OCI-LY1 (cell line): ENCODE measurements at regions not wholly inside any gene's neighbourhood (a gene's known extent, or its start where the extent isn't known, plus 50 kb on each side); places are given as distances from the start of the nearest gene placed in this dataset.

Experiments used
- H2AFZ ChIP-seq: fragments of 200-600 bp; sonication (generic), shearing (Covaris generic); 2 replicates; pipeline ENCODE4 v1.6.0; 2014; ENCODE audit warnings: antibody characterized with exemption, mild to moderate bottlenecking, low read length
- H3F3A ChIP-seq: fragments of 200-600 bp; sonication (generic), shearing (Covaris generic); 2 replicates; pipeline ENCODE4 v1.6.0; 2014; ENCODE audit warnings: mild to moderate bottlenecking, antibody characterized with exemption, low read length, moderate library complexity; ENCODE audit not compliant: insufficient read depth
- H3K27ac ChIP-seq: fragments of 200-600 bp; sonication (generic); 2 replicates; pipeline ENCODE4 v1.5.1; 2014; ENCODE audit warnings: low read length, mixed run types, mild to moderate bottlenecking, low read depth; ENCODE audit not compliant: poor library complexity, severe bottlenecking
- H3K27me3 ChIP-seq: fragments of 200-600 bp; sonication (generic); 2 replicates; pipeline ENCODE4 v1.6.0; 2014; ENCODE audit warnings: antibody characterized with exemption, mild to moderate bottlenecking, low read length, moderate library complexity; ENCODE audit not compliant: insufficient read depth
- H3K36me3 ChIP-seq: fragments of 200-600 bp; sonication (generic); 2 replicates; pipeline ENCODE4 v1.6.1; 2014; ENCODE audit warnings: mild to moderate bottlenecking, antibody characterized with exemption, low read length, moderate library complexity, mixed read lengths; ENCODE audit not compliant: insufficient read depth
- H3K4me1 ChIP-seq: fragments of 200-600 bp; sonication (generic); 2 replicates; pipeline ENCODE4 v1.5.1; 2014; ENCODE audit warnings: mild to moderate bottlenecking, low read length, moderate library complexity; ENCODE audit not compliant: insufficient read depth, severe bottlenecking
- H3K4me2 ChIP-seq: fragments of 200-600 bp; sonication (generic), shearing (Covaris generic); 2 replicates; pipeline ENCODE4 v1.6.1; 2014; ENCODE audit warnings: low read length
- H3K4me3 ChIP-seq: fragments of 200-600 bp; sonication (generic); 2 replicates; pipeline ENCODE4 v1.5.1; 2014; ENCODE audit warnings: low read length, low read depth, mild to moderate bottlenecking, mixed read lengths; ENCODE audit not compliant: poor library complexity, severe bottlenecking
- H3K79me2 ChIP-seq: fragments of 200-600 bp; shearing (Covaris generic); 2 replicates; pipeline ENCODE4 v1.6.1; 2016; ENCODE audit warnings: mixed run types, low read length, mixed read lengths; ENCODE audit not compliant: insufficient read depth
- H3K9ac ChIP-seq: fragments of 200-600 bp; sonication (generic), shearing (Covaris generic); 2 replicates; pipeline ENCODE4 v1.6.1; 2014; ENCODE audit warnings: mild to moderate bottlenecking, low read length, mixed read lengths
- H3K9me2 ChIP-seq: fragments of 200-600 bp; sonication (generic), shearing (Covaris generic); 2 replicates; pipeline ENCODE4 v1.6.1; 2014; ENCODE audit warnings: low read depth, mild to moderate bottlenecking, low read length, mixed read lengths
- H3K9me3 ChIP-seq: fragments of 200-600 bp; shearing (Covaris generic); 2 replicates; pipeline ENCODE4 v1.6.1; 2014; ENCODE audit warnings: low read length, mixed read lengths
- H4K20me1 ChIP-seq: fragments of 200-600 bp; sonication (generic), shearing (Covaris generic); 2 replicates; pipeline ENCODE4 v1.6.0; 2016; ENCODE audit warnings: mild to moderate bottlenecking, low read length; ENCODE audit not compliant: insufficient read depth
- EZH2 ChIP-seq: fragments of 200-600 bp; sonication (generic), shearing (Covaris generic); IDR thresholded peaks from 2 replicates; pipeline ENCODE4 v1.8.0; 2017; ENCODE audit warnings: borderline replicate concordance, mixed run types, mild to moderate bottlenecking, antibody characterized with exemption, low read length, moderate library complexity, mixed read lengths
- TF ChIP-seq, protein P1 (sequence below): fragments of 200-600 bp; sonication (generic), shearing (Covaris generic); IDR thresholded peaks from 2 replicates; pipeline ENCODE4 v1.5.1; 2017; ENCODE audit warnings: mild to moderate bottlenecking, antibody characterized with exemption, low read length, moderate library complexity, mixed read lengths

GRCh38 chr5:56673171-56673570, 142.2 kb upstream of the MAP3K1 start:
- H3K9me2 ChIP-seq, result no peaks in the 10 kb centered on the region
- H3K4me1 ChIP-seq, result peaks cover 59% of the 10 kb centered on the region
- H3K79me2 ChIP-seq, result no peaks in the 10 kb centered on the region
- no peak overlapping the region; the same call in 1 of the 2 replicates for H3K9ac ChIP-seq
- TF ChIP-seq, protein P1, sequence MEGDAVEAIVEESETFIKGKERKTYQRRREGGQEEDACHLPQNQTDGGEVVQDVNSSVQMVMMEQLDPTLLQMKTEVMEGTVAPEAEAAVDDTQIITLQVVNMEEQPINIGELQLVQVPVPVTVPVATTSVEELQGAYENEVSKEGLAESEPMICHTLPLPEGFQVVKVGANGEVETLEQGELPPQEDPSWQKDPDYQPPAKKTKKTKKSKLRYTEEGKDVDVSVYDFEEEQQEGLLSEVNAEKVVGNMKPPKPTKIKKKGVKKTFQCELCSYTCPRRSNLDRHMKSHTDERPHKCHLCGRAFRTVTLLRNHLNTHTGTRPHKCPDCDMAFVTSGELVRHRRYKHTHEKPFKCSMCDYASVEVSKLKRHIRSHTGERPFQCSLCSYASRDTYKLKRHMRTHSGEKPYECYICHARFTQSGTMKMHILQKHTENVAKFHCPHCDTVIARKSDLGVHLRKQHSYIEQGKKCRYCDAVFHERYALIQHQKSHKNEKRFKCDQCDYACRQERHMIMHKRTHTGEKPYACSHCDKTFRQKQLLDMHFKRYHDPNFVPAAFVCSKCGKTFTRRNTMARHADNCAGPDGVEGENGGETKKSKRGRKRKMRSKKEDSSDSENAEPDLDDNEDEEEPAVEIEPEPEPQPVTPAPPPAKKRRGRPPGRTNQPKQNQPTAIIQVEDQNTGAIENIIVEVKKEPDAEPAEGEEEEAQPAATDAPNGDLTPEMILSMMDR, result no peak
- no peak for TF ChIP-seq EZH2
- peak overlapping the region; percentile 97 for H3K27ac ChIP-seq
- no peaks in the 10 kb centered on the region for H3K36me3 ChIP-seq
- H3K4me3 ChIP-seq, result no peak overlapping the region
- peaks cover 4% of the 10 kb centered on the region for H3F3A ChIP-seq
- no peaks in the 10 kb centered on the region for H3K27me3 ChIP-seq
- no peak overlapping the region for H2AFZ ChIP-seq
- no peaks in the 10 kb centered on the region for H4K20me1 ChIP-seq
- no peaks in the 10 kb centered on the region for H3K9me3 ChIP-seq
- H3K4me2 ChIP-seq, result no peak overlapping the region

GRCh38 chr5:56671571-56671970, 143.8 kb upstream of the MAP3K1 start:
- TF ChIP-seq, protein P1, result no peak
- no peak for TF ChIP-seq EZH2
- Histone ChIP-seq H3K4me3 (no peak overlapping the region), H3K9ac (peak overlapping the region; percentile 64), H2AFZ (no peak overlapping the region), H3K27me3 (no peaks in the 10 kb centered on the region), H3K9me3 (no peaks in the 10 kb centered on the region), H3K9me2 (no peaks in the 10 kb centered on the region), H4K20me1 (no peaks in the 10 kb centered on the region), H3F3A (peaks cover 4% of the 10 kb centered on the region), H3K27ac (peak overlapping the region; percentile 97), H3K4me2 (no peak overlapping the region; the same call in 1 of the 2 replicates), H3K4me1 (peaks cover 63% of the 10 kb centered on the region), H3K36me3 (no peaks in the 10 kb centered on the region), H3K79me2 (no peaks in the 10 kb centered on the region)

- Histone ChIP-seq H3K9ac (peak overlapping the region; percentile 64), H2AFZ (no peak overlapping the region)
- TF ChIP-seq, protein P1, result no peak
- TF ChIP-seq EZH2, result no peak
Measured at GRCh38 chr5:56670916-56671315, 144.4 kb upstream of the MAP3K1 start.

More at GRCh38 chr5:56670916-56671315, 144.4 kb upstream of the MAP3K1 start:
- Histone ChIP-seq H3K4me1 (peaks cover 63% of the 10 kb centered on the region), H3K4me2 (peak overlapping the region; percentile 59; the same call in 1 of the 2 replicates), H3F3A (peaks cover 4% of the 10 kb centered on the region), H3K27me3 (no peaks in the 10 kb centered on the region), H3K36me3 (no peaks in the 10 kb centered on the region), H3K27ac (peak overlapping the region; percentile 97), H3K79me2 (no peaks in the 10 kb centered on the region), H3K4me3 (no peak overlapping the region), H4K20me1 (no peaks in the 10 kb centered on the region), H3K9me2 (no peaks in the 10 kb centered on the region), H3K9me3 (peaks cover 5% of the 10 kb centered on the region; the same call in 1 of the 2 replicates)
